Astrocyte of the spinal cord (primary cell): ENCODE measurements at regions not wholly inside any gene's neighbourhood (a gene's known extent, or its start where the extent isn't known, plus 50 kb on each side); places are given as distances from the start of the nearest gene placed in this dataset.

ENCODE experiments used
- DNase-seq: peaks from one replicate; pipeline ENCODE4 v3.0.0; 2011; ENCODE audit warnings: low read depth, low spot score
- H3K4me3 ChIP-seq: 2 replicates; pipeline ENCODE4 v1.5.1; 2011; ENCODE audit warnings: low read depth, mild to moderate bottlenecking, low read length, moderate library complexity
- CTCF ChIP-seq: IDR thresholded peaks from 2 replicates; pipeline ENCODE4 v1.5.1; 2012; ENCODE audit warnings: low read depth, mild to moderate bottlenecking, low read length, inconsistent platforms
- in situ Hi-C: cut with HindIII; loops from 2 replicates; pipeline ENCODE4 v1.10.0; 2017; ENCODE audit warnings: low sequenced_read_pairs

GRCh38 chr1:164930241-164930640 lies 371.3 kb downstream of the PBX1 start:
- no peak for TF ChIP-seq CTCF
- no peak overlapping the region for H3K4me3 ChIP-seq
- in situ Hi-C loops, result no loop called here
- DNase-seq, result no peak

GRCh38 chr1:164928232-164928812 lies 369.3 kb downstream of the PBX1 start:
- no peak for DNase-seq
- no peak for TF ChIP-seq CTCF
- no peak overlapping the region for H3K4me3 ChIP-seq
- in situ Hi-C loops, result no loop called here

- in situ Hi-C loops, result no loop called here
- TF ChIP-seq CTCF, result no peak
- no peak for DNase-seq
- H3K4me3 ChIP-seq, result no peak overlapping the region
These were observed 367.1 kb downstream of the PBX1 start for GRCh38 chr1:164926107-164926506.

GRCh38 chr1:164922585-164922984 lies 363.6 kb downstream of the PBX1 start:
- H3K4me3 ChIP-seq, result no peak overlapping the region
- no peak for DNase-seq
- in situ Hi-C loops, result no loop called here
- no peak for TF ChIP-seq CTCF

- in situ Hi-C loops, result no loop called here
- no peak for TF ChIP-seq CTCF
- no peak for DNase-seq
These were observed 362.5 kb downstream of the PBX1 start for GRCh38 chr1:164921493-164921892.

GRCh38 chr1:164918140-164918539 lies 359.2 kb downstream of the PBX1 start:
- in situ Hi-C loops, result no loop called here
- no peak for TF ChIP-seq CTCF
- no peak overlapping the region for H3K4me3 ChIP-seq
- no peak for DNase-seq

More at GRCh38 chr1:164921493-164921892, 362.5 kb downstream of the PBX1 start:
- no peak overlapping the region for H3K4me3 ChIP-seq

- H3K4me3 ChIP-seq, result no peak overlapping the region
- TF ChIP-seq CTCF, result peak; percentile 14
- in situ Hi-C loops, result no loop called here
- peak; percentile 12 for DNase-seq
These were observed 355.2 kb downstream of the PBX1 start for GRCh38 chr1:164914208-164914607.
